HG02759 (cell line): ENCODE measurements at regions not wholly inside any gene's neighbourhood (a gene's known extent, or its start where the extent isn't known, plus 50 kb on each side); places are given as distances from the start of the nearest gene placed in this dataset.

ENCODE experiments used
- ATAC-seq: cut with Tn5 transposase; IDR thresholded peaks from one replicate; pipeline ENCODE4 v1.9.1; 2021; ENCODE audit warnings: mild to moderate bottlenecking, moderate library complexity; ENCODE audit not compliant: unreplicated experiment

DNA sequence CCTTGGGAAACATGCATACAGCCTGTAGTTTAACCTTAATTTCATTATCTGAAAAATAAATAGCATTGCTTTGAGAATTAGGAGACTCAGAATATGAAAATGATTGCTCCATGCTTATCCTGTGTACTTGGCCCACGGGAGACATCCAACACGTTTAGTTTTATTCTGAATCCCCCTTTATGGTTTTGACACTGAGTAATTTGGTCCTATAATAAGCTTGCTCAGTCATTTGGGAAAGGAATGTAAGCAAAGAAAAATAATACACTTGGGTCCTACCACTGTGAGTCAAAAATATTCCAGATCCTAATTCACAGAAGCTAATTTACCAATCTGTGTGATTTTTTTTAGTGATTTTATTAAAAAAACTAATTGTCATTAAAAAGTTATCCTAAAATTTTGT lies 557.3 kb downstream of the USP25 start:
- no peak for ATAC-seq

DNA sequence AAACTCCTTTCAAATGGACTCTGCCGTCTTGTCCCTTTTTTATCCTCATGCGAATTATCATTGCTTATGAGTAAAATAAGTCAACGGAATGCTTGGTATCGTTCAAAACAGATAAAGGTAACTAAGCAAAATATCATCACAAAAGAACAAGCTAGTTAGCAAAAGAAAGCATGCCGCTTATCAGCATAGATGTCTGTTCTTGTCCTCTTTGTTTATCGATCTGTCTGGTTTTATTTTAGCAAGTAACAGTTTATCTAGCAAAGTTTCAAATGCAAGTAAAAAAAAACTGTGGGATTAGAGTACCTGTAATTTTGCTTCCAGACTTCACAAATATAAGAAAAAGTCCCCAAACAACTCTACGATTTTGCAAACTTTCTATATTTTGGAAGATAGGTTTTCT lies 561.5 kb downstream of the USP25 start:
- ATAC-seq: no peak

DNA sequence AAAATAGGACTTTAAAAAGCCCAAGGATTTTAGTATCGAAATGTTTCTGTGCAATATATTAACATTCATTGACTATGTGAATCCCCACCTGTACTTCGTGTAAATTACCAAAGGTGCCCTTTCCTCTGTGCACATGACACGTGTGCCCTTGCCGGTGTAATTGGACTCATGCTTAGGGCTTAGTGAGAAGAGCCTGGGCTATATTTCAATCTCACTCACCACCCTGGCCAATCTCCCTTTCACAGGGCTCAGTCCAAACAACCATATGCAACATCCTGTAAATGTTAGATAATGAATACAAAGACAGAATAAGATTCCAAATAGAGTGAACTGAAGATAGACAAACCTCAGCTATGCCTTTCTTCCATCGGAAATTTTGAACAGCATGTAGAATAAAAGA lies 564.3 kb downstream of the USP25 start:
- ATAC-seq: no peak

DNA sequence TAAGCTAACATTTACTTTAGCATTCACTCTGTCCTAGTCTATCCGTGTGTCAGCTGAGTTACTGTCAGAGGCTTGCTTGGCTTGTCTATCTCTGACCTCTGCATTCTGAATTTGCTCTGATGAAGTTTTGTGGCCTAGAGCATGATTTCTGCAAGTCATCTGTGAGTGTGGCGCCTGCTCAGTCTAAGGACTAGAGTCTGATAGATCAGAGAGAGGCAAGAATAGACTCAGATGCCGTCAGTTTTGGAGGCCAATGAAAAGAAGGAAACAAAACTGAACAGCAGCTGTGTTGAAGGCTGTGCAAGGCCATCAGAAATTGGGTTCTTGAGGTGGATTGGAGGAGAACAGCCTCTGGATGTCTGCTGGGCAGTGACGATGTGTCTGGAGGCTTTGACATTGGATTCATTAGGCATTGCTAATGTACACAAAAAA lies 573.1 kb downstream of the USP25 start:
- ATAC-seq: no peak

DNA sequence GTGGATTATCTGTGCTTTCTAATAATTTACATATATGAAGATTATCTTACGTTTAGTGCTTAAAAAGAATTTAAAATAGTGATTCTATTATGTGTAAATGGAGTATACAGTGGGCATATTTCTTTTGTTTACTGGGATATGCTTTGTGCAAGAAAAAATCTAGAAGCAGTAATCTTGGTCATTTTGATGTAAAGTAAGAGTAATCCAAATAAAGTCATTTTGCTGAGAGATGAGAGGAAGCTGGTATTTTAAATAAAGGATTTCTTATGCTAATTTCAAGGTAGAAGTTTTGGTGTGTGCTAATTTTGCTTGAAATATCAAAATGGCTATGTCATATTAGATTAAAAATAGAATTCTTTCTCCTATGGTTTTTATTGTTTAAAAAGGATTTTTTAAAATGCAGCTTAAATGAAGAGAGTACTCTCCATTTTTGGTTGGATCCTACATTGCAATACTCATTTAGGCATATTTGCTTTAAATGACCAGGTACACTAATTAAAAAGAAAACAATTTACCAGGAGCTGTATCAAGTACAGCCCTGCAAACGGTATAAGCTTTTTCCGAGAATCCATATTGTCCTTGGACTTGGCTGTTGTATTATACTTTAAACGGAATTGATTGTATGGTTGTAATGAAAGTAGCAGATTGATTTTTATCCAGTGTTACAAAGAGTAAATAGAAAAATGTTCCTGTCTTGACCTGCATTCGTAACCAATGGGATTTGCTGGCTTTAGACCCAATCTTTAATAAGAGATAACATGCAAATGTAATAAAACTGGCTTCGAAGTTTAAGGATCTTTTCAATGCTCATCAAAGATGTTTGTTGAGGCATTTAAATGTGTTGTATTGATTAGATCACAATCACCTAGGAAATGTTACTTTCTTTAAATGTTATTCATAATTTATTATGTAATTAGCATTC lies 574.7 kb downstream of the USP25 start:
- ATAC-seq: no peak

DNA sequence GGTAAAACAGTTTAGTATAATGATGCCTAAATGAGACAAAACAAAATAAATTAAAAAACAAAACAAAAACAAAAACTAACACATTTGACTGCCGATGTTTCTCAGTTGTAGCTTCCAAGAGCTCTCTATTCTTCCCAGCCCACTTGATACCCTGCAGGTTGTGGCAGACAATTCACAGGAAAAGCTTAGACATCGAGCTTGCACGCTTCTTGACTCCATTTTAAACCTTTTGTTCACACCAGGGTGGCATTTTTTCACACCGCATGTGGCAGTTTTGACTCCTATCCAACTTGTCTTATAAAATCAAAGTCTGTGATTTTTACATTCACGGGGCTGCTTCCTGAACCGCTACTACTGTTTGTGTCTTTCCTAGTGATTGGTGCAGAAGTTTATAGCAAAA lies 575.9 kb downstream of the USP25 start:
- ATAC-seq: no peak

DNA sequence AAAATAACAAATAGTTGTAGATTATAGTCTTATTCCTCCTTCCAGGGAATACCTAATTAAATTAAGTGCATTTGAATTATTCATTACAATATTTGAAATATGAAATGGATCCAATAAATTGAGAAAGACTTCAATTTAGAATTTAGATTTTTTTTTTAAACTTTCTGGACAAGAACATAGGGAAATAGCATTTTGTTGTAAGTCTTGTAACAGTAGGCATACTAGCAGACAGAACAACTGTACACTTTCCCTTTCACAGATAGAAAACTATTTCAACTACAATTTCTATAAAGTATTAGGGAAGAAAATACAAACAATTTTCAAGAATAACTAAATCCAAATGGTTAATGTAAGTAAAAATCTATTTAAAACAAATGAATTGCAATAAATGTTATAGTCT lies 577.5 kb downstream of the USP25 start:
- ATAC-seq: no peak

DNA sequence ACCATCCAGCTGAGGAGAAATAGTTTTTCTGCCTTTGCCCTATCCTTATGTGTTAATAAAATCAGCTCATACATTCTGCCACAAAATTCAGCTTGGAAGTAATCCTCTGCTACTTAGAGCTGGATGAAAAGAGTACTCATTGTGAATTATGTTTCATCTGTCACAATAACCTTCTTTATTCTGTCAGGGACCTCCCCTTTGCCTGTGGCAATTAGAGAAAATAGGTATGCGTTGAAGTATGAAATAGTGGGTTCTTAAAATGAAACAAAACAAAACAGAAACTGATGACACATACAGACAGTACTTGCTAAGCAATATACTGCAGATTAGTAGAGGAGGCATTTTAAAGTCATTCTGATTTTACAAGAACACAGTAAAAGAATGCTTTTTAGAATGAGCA lies 578.5 kb downstream of the USP25 start:
- peak; percentile 81 for ATAC-seq

DNA sequence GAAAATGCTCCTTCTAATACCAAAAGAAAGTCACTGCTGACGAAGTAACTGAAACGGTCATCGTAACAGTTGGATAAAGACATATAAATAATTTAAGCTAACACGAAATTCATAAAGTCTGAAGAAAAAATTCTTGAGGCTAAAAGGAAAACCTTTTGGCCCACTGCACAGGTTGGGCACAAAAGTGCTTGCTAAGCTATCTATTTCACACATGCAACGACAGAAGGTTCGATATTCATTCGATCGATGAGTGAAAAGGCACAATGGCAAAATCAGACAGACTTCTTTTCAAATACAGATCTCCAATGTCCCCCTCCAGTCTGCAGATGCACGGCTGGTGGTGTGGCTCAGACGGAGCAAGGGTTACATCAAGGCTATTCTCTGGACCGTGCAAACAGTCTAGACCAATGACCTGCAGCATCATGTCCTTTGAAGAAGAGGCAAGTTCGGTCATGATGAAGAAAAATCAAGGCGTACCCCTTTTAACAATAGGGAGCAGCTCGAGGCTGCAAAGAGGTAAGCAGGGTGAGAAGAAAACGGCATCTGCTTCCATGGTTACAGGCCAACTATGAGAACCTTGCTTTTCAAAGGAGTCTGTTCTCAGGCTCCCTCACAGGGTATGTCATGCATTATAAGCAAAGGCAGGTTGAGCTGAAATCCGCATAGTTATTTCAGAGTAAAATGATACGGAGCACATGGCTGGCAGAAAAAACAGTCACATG lies 579.6 kb downstream of the USP25 start:
- no peak for ATAC-seq

DNA sequence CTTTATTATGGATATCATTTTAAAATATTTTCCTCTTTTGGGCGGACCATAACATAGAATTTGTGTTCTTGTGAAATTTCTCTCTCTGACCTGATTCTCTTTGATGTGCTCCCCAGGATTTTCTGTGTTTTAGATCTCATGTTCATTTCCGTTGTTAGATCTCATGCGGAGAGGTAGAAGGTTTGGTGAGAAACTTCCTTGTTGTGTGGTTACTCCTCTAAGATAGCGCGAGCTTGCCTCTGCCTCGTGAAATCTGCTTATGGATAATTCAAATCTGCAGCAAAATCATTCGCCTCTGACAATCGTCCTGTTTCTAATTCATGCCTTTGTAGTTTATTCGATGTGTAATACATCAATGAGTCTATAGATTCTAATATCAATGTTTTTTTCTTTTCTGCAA lies 580.4 kb downstream of the USP25 start:
- no peak for ATAC-seq

DNA sequence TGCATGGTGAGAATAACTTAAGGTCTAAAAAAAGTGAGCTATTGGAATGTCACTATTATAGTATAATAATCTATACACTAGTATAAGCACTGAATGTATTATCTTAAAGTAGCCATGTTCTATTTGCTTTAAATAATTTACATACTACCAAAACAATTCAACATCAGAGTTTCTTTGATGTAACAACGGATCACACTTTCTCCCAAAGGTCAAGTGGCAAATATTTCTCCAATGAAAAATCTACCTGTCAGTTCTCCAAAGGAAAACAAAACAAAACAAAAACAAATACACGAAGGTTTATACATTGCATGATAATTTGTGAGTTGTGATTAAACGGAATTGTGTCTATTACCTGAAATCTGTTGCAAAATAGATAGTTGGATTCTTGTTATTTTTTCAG lies 581.4 kb downstream of the USP25 start:
- no peak for ATAC-seq

DNA sequence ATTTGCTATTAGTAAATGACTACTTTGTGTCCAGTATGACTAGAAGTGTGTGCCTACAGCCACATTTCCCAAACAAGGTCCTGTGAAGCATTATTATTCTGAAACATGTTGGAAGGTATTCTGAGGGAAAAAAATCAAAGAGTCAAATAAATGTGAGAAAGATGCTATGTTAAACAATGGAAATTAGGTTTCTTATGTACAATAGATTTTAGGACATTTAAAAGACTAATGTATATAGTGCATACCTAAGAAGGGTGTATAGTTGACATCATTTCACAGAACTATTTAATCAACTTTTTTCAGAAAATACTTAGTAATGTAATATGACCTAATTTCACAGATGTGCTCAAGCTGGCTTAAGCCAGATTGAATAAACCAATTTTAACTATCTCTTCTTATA lies 582.5 kb downstream of the USP25 start:
- no peak for ATAC-seq

DNA sequence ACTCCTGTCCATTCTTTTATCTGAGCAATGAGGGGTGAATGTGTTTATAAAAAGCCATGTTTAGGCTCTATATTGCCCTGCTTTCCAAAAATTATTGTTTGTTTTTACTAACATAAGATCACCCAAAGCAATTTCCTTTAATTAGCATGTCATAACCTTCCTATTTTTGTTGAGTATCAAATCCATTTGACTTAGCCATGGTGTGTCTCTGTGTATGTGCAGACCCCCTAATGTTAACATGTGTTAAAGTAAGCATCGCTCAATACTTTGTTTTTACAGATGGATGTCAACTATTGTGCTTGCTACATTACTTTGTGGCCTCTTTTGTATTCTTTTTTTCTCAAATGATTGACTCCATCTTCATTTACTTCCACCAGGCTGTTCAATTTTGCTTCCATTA lies 585.4 kb downstream of the USP25 start:
- ATAC-seq: no peak

DNA sequence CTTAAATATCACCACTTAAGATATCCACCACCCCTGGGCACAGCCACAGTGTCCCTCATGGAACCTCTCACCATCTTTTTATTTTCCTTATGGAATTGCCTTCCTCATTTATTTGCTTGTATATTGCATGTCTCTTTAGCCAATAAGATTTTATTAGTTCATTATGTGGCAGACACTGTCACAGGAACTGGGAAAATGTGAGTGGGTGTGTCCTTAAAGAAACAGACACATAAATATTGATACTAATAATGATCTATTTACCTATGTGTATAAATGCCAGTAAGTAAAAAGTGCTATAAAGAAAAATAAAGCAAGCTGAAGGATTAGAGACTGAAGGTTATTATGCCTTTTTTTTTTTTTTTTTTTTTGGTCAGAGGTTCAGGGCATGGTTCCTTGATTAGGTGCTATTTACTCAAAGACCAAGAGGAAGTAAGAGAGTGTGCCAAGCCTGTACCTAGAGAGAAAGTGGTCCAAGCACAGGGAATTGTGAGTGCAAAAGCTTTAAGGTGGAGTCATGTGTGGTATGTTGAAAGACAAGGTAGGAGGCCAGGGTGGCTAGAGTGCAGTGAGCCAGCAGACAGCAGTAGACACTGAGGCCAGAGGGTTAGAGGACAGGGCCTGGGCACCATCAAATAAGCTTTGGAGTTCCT lies 589.0 kb downstream of the USP25 start:
- ATAC-seq: no peak

DNA sequence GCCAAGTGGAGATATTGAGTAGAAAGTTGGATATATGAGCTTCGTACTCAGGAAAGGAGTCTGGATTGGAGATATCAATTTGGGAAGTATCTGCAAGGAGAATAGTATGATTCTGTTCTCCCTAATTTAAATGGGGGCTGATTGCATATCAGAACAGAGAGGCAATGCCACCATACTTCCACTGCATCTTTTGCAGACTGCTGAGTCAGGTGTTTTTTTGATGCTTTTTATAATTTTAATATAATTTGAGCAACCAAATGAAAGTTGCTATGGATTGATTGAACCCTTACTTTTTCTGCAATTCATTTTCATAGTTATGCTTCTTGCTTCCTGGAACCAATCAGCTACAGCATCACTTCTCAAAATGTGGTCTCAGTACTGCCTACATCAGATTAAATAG lies 590.3 kb downstream of the USP25 start:
- ATAC-seq: no peak

DNA sequence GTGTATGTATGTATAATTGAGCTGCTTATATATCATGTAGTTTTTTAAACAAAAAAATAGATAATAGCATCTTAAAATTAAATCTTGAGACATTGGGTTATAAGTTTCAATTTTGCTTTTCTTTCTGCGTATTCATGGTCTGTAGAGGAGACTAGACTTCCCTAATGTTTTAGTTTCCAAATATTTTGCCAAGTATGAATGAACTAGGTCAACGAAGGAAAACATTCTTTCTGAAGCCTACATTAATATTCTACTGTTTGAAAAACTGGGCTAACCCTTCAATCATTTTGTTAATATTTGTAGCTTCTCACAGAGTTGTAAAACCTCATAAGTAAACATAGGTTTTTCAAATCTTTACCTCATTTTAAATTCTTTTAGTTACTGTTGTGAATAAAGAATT lies 592.7 kb downstream of the USP25 start:
- no peak for ATAC-seq

DNA sequence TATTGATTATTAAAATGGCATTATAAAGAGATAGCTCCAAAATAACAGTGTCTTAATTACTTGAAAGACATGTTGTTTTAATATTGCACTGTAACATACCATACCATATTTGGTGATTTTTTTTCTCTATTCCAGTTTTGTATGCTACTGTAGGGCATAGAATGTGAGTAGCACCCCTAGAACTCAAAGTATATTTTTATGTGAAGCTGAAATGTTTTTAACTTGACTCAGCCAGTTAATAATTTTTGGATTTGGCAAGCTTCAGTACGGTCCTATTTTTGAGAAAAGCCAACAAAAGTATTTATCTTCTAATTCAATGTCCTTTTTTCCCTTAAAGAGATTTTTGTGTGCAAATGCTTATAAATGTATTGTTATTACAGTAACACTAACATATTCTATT lies 593.8 kb downstream of the USP25 start:
- ATAC-seq: no peak

DNA sequence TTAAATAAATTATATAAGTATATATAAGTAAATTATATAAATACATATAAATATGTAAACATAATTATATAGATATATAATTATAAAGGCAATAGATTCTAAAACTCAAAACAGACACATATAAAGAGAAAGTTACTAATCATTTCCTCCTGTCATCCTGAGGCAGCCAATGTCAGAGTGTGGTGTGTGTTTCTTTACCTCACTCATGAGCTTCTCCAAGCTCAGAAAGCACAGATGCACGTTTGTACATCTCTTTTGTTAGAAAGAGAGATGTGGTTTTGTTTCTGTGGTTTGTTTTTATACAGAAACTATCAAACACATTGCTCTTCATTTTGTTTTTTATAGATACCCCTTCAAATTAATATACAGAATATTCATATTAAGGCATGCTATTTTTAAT lies 594.8 kb downstream of the USP25 start:
- no peak for ATAC-seq

DNA sequence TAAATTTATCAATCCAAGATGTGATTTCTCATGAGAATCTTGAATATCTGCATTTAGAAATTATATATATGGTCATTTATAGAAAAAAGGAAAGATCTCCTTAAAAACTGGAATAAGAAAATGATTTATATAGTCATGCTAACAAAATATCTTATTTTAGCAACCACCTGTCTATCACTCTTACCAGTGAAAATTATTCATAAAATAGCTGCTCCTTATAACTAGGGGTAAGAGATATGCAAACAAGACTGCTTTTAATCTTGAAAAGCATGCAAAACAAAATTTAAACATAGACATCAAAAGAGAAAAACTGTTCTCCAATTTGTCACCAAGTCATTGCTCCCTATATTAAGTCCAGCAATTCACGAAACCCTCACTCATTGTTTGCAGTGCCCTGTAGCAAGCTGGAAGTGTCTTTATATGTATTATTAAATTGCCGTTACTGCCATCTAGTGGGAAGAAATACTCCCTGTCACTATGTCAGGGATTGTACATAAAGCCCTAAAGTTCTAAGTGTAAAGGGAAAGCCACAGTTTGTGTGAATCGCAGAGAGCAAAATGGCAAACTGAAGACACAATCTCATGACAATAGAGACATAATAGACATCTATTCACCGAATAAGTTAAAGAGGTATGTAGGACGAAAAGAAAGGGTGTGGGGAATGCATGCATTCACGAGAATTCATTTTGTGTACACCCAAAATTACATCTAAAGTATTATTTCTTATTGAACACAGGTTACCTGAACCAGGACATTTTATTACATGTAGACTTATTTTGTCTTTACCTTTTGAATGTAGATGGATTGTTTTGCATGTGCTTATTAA lies 600.5 kb downstream of the USP25 start:
- peak; percentile 92 for ATAC-seq

DNA sequence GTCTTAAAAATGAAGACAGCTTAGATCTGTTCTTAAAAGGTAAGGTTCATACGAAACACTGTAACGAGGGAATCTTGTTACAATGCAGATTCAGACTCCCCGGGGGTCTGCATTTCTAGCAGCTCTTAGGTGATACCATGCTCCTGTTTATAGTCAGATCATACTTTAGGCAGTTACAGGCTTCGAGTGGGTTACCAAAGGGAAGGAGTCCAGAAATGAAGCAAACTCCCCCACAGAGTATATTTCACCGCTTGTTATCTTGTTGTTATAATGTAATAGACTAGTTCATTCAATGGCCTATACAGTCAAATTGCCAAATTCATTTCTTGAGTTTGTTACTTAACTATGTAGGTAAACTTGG lies 601.1 kb downstream of the USP25 start:
- no peak for ATAC-seq

DNA sequence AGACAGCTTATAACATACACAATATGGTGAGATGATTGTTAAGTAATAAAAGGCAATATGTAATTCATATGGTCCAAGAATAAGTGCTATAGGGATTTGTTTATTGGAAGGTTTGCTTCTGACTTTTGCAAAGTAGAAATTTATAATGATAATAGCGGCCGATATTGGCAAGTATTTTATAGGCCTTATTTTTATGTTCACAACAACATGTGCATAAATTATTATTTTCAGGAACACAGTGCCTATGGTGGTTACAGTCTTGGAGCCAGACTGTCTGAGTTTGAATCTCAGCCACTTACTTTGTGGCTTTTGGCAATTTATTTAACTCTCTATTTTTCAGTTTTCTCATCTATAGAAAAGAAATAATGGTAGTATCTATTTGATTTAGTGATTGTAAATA lies 607.5 kb downstream of the USP25 start:
- no peak for ATAC-seq
